HEK293 (cell line): ENCODE measurements at regions not wholly inside any gene's neighbourhood (a gene's known extent, or its start where the extent isn't known, plus 50 kb on each side); places are given as distances from the start of the nearest gene placed in this dataset.

Experiments
- CTCF ChIA-PET: fragments of 350-600 bp; formaldehyde crosslinking; extraction: SDS; loops from one replicate; lab custom pipeline; 2021; ENCODE audit warnings: antibody characterized with exemption; lab: Yijun Ruan, JAX
- POLR2A ChIA-PET: fragments of 300-600 bp; formaldehyde crosslinking; extraction: SDS; loops from one replicate; lab custom pipeline; 2020; ENCODE audit warnings: antibody characterized with exemption, inconsistent platforms; lab: Yijun Ruan, JAX
- H3K27ac ChIP-seq: fragments of 200-500 bp; sonication (Bioruptor generic); 2 replicates; pipeline ENCODE4 v1.5.1; 2014; ENCODE audit warnings: low read depth, low read length, control low read depth, inconsistent platforms; ENCODE audit errors: extremely low read depth
- H3K36me3 ChIP-seq, 2 experiments: fragments of 200-500 bp in 1 of 2; sonication (Bioruptor generic) in 1 of 2; 1 replicate in 1 of 2; 2 replicates in 1 of 2; pipeline ENCODE4 v1.5.1; 2014 to 2017; ENCODE audit warnings: inconsistent platforms in 2 of 2, low read length in 2 of 2; ENCODE audit not compliant: control insufficient read depth in 2 of 2, insufficient read depth in 1 of 2
- H3K4me1 ChIP-seq: fragments of 200-500 bp; sonication (Bioruptor generic); 2 replicates; pipeline ENCODE4 v1.5.1; 2014; ENCODE audit warnings: mild to moderate bottlenecking, low read length, inconsistent platforms; ENCODE audit not compliant: control insufficient read depth, insufficient read depth
- H3K4me3 ChIP-seq: 2 replicates; pipeline ENCODE4 v1.5.1; 2011; ENCODE audit warnings: low read depth, mild to moderate bottlenecking, control low read depth, low read length, moderate library complexity
- H3K9me3 ChIP-seq: fragments of 200-500 bp; sonication (Bioruptor generic); 2 replicates; pipeline ENCODE4 v1.5.1; 2014; ENCODE audit warnings: low read depth, low read length, inconsistent platforms; ENCODE audit not compliant: control insufficient read depth, insufficient read depth
- GLI2 ChIP-seq: fragments of 450-650 bp; formaldehyde crosslinking; IDR thresholded peaks from 2 replicates; pipeline ENCODE4; 2017; ENCODE audit warnings: missing biosample characterization, missing genetic modification characterization, low read depth, borderline replicate concordance
- KLF17 ChIP-seq: fragments of 450-650 bp; formaldehyde crosslinking; IDR thresholded peaks from 2 replicates; pipeline ENCODE4 v1.5.1; 2016; ENCODE audit warnings: missing biosample characterization, missing genetic modification characterization
- REST ChIP-seq: fragments of 450-650 bp; formaldehyde crosslinking; IDR thresholded peaks from 2 replicates; pipeline ENCODE4 v1.5.1; 2016; ENCODE audit warnings: missing biosample characterization, missing genetic modification characterization
- SP3 ChIP-seq: fragments of 450-650 bp; formaldehyde crosslinking; IDR thresholded peaks from 2 replicates; pipeline ENCODE4 v1.5.1; 2016; ENCODE audit warnings: missing biosample characterization, missing genetic modification characterization
- ZBTB1 ChIP-seq: fragments of 450-650 bp; formaldehyde crosslinking; IDR thresholded peaks from 2 replicates; pipeline ENCODE4 v1.5.1; 2016; ENCODE audit warnings: missing biosample characterization, missing genetic modification characterization
- ZBTB11 ChIP-seq: fragments of 450-650 bp; formaldehyde crosslinking; conservative IDR thresholded peaks from 2 replicates; pipeline ENCODE4 v1.5.1; 2016; ENCODE audit warnings: low read depth, missing biosample characterization, missing genetic modification characterization
- ZBTB26 ChIP-seq: fragments of 450-650 bp; formaldehyde crosslinking; optimal IDR thresholded peaks from 2 replicates; pipeline ENCODE3; 2016; ENCODE audit warnings: missing biosample characterization, mild to moderate bottlenecking, missing genetic modification characterization
- ZBTB7A ChIP-seq: fragments of 450-650 bp; formaldehyde crosslinking; IDR thresholded peaks from 2 replicates; pipeline ENCODE4 v1.5.1; 2016; ENCODE audit warnings: low read depth, missing biosample characterization, missing genetic modification characterization
- ZNF2 ChIP-seq: fragments of 450-650 bp; formaldehyde crosslinking; IDR thresholded peaks from 2 replicates; pipeline ENCODE4 v1.5.1; 2016; ENCODE audit warnings: missing biosample characterization, missing genetic modification characterization
- ZNF248 ChIP-seq: fragments of 450-650 bp; formaldehyde crosslinking; IDR thresholded peaks from 2 replicates; pipeline ENCODE4 v1.5.1; 2017; ENCODE audit warnings: missing biosample characterization, missing genetic modification characterization
- ZNF488 ChIP-seq: fragments of 450-650 bp; formaldehyde crosslinking; IDR thresholded peaks from 2 replicates; pipeline ENCODE4 v1.5.1; 2016; ENCODE audit warnings: missing biosample characterization, missing genetic modification characterization
- ZNF585B ChIP-seq: fragments of 450-650 bp; formaldehyde crosslinking; IDR thresholded peaks from 2 replicates; pipeline ENCODE4 v1.5.1; 2016; ENCODE audit warnings: missing biosample characterization, missing genetic modification characterization
- ZNF621 ChIP-seq: fragments of 450-650 bp; formaldehyde crosslinking; IDR thresholded peaks from 2 replicates; pipeline ENCODE4 v1.5.1; 2017; ENCODE audit warnings: missing biosample characterization, missing genetic modification characterization
- ZNF626 ChIP-seq: fragments of 450-650 bp; sonication (Bioruptor Pico); formaldehyde crosslinking; IDR thresholded peaks from 2 replicates; pipeline ENCODE4 v1.5.1; 2018; ENCODE audit warnings: missing biosample characterization, missing genetic modification characterization, inconsistent platforms
- ZNF692 ChIP-seq: fragments of 450-650 bp; formaldehyde crosslinking; IDR thresholded peaks from 2 replicates; pipeline ENCODE4 v1.5.1; 2016; ENCODE audit warnings: missing biosample characterization, missing genetic modification characterization
- ZNF704 ChIP-seq: fragments of 450-650 bp; formaldehyde crosslinking; IDR thresholded peaks from 2 replicates; pipeline ENCODE4 v1.5.1; 2016; ENCODE audit warnings: missing biosample characterization, missing genetic modification characterization
- ZNF768 ChIP-seq: fragments of 450-650 bp; formaldehyde crosslinking; IDR thresholded peaks from 2 replicates; pipeline ENCODE4 v1.5.1; 2018; ENCODE audit warnings: missing biosample characterization, mild to moderate bottlenecking, missing genetic modification characterization
- ZNF843 ChIP-seq: fragments of 450-650 bp; formaldehyde crosslinking; IDR thresholded peaks from 2 replicates; pipeline ENCODE4 v1.5.1; 2016; ENCODE audit warnings: missing biosample characterization, missing genetic modification characterization
- ZXDB ChIP-seq: fragments of 450-650 bp; formaldehyde crosslinking; IDR thresholded peaks from 2 replicates; pipeline ENCODE4 v1.5.1; 2016; ENCODE audit warnings: missing biosample characterization, missing genetic modification characterization

GRCh38 chr5:3414371-3414770, 181.3 kb upstream of the IRX1 start:
- Histone ChIP-seq H3K27ac (no peak overlapping the region), H3K4me1 (no peaks in the 10 kb centered on the region), H3K36me3 (no peaks in the 10 kb centered on the region; a peak in 1 of 3 replicates), H3K9me3 (no peaks in the 10 kb centered on the region), H3K4me3 (no peak overlapping the region)
- CTCF ChIA-PET: no interaction called here
- POLR2A ChIA-PET: no interaction called here
- no peak for TF ChIP-seq ZNF768 (tag by site-specific recombination)
- TF ChIP-seq ZBTB26: no peak
- no peak for TF ChIP-seq ZNF626 (tag by site-specific recombination)
- TF ChIP-seq SP3 (tag by site-specific recombination): no peak
- no peak for TF ChIP-seq ZNF692 (tag by site-specific recombination)
- TF ChIP-seq ZNF585B (tag by site-specific recombination): no peak
- no peak for TF ChIP-seq ZNF488 (tag by site-specific recombination)

GRCh38 chr5:3412146-3412545, 183.5 kb upstream of the IRX1 start:
- POLR2A ChIA-PET: no interaction called here
- Histone ChIP-seq H3K27ac (no peak overlapping the region), H3K4me3 (no peak overlapping the region), H3K36me3 (no peaks in the 10 kb centered on the region; a peak in 1 of 3 replicates), H3K4me1 (no peaks in the 10 kb centered on the region)
- TF ChIP-seq KLF17 (tag by site-specific recombination) (no peak), REST (tag by site-specific recombination) (no peak), ZBTB1 (tag by site-specific recombination) (no peak)
- TF ChIP-seq, all 188 proteins: peak for 0
- CTCF ChIA-PET: no interaction called here
- H3K9me3 ChIP-seq: no peaks in the 10 kb centered on the region

GRCh38 chr5:3411363-3411762, 184.3 kb upstream of the IRX1 start:
- H3K27ac ChIP-seq: no peak overlapping the region
- H3K4me1 ChIP-seq: no peaks in the 10 kb centered on the region
- no peaks in the 10 kb centered on the region for H3K9me3 ChIP-seq
- ChIA-PET POLR2A (no interaction called here), CTCF (no interaction called here)
- H3K4me3 ChIP-seq: no peak overlapping the region
- no peaks in the 10 kb centered on the region; a peak in 1 of 3 replicates for H3K36me3 ChIP-seq
- TF ChIP-seq ZXDB (tag by site-specific recombination) (no peak), ZNF248 (tag by site-specific recombination) (no peak), GLI2 (tag by site-specific recombination) (no peak), ZNF2 (tag by site-specific recombination) (no peak), ZNF704 (no peak), ZNF843 (tag by site-specific recombination) (no peak), ZBTB11 (tag by site-specific recombination) (no peak), ZBTB7A (tag by site-specific recombination) (no peak), ZNF621 (tag by site-specific recombination) (no peak)
